Heart right ventricle (tissue), 16 donors: ENCODE measurements at regions not wholly inside any gene's neighbourhood (a gene's known extent, or its start where the extent isn't known, plus 50 kb on each side); places are given as distances from the start of the nearest gene placed in this dataset.

ENCODE experiments used
- ATAC-seq, 8 donors: fragments of 200-7000 bp; cut with Tn5 transposase; one replicate each; pipeline ENCODE4 v1.9.1; 2020; ENCODE audit warnings: mild to moderate bottlenecking in 8 of 8, moderate library complexity in 8 of 8, moderate number of reproducible peaks in 1 of 8
- DNase-seq, 2 donors: peaks; one replicate each; pipeline ENCODE4 v3.0.0-alpha.2; 2020
- H3K27ac ChIP-seq, 10 donors: fragments of 200-600 bp; sonication (generic) in 2 of 10; one replicate each; pipeline versions ENCODE4 v1.5.0 to v1.8.0; 2020 to 2022; ENCODE audit warnings: mild to moderate bottlenecking in 3 of 10
- H3K27me3 ChIP-seq, 7 donors: fragments of 200-600 bp; one replicate each; pipeline ENCODE4 v1.8.0; 2021 to 2022; ENCODE audit warnings: mild to moderate bottlenecking in 2 of 7
- H3K36me3 ChIP-seq, 9 donors: fragments of 200-600 bp; sonication (generic) in 1 of 9; one replicate each; pipeline versions ENCODE4 v1.5.0 to v1.8.0; 2020 to 2022; ENCODE audit warnings: mild to moderate bottlenecking in 2 of 9
- H3K4me1 ChIP-seq, 9 donors: fragments of 200-600 bp; sonication (generic) in 1 of 9; one replicate each; pipeline versions ENCODE4 v1.5.0 to v1.8.0; 2020 to 2022; ENCODE audit warnings: mild to moderate bottlenecking in 4 of 9
- H3K4me3 ChIP-seq, 10 donors: fragments of 200-600 bp; sonication (generic) in 2 of 10; one replicate each; pipeline versions ENCODE4 v1.5.0 to v1.8.0; 2020 to 2022; ENCODE audit warnings: mild to moderate bottlenecking in 7 of 10, moderate library complexity in 2 of 10
- H3K9me3 ChIP-seq, 11 donors: fragments of 200-600 bp in 10 of 11; sonication (generic) in 2 of 11; one replicate each; pipeline versions ENCODE4 v1.5.0 to v1.8.0; 2013 to 2022; ENCODE audit warnings: mild to moderate bottlenecking in 2 of 11, control low read depth in 1 of 11, moderate library complexity in 1 of 11
- CTCF ChIP-seq, 9 donors: fragments of 200-600 bp; sonication (generic) in 2 of 9; IDR thresholded peaks; one replicate each; pipeline versions ENCODE4 v1.5.0 to v1.8.0; 2021 to 2022; ENCODE audit warnings: antibody characterized with exemption in 9 of 9, mild to moderate bottlenecking in 5 of 9, moderate library complexity in 1 of 9
- WGBS, 2 donors: extraction: QIAGEN DNeasy Blood & Tissue Kit; methylation state at CpG; one replicate each; pipeline ENCODE4 v1.1.7; 2013; ENCODE audit warnings: inconsistent platforms in 1 of 2; 5-methylcytosine and 5-hydroxymethylcytosine counted together
- intact Hi-C, 10 donors: fragments of 100-400 bp; cut with DNase I; formaldehyde crosslinking; loops; one replicate each; pipeline versions ENCODE4 v1.11.1 to v1.14.2; 2022
- donor health status: Arrhythmogenic right ventricular cardiomyopathy.
- donor health status: ischemic (EF 13 %, LVEDD 7.1; RV severe dilation, severe dysfunction).
- donor health status: healthy with polysubstance abuse.
- donor health status: DM: no; HTN: yes; CAD: no.
- donor health status: DM: no; HTN: no; CAD: no.
- donor health status: ischemic (EF 25% LVEDD 6.9; RV normal size, moderate dysfunction).
- donor health status: ischemic (EF 25% LVEDD 5.7; RV mildly dilated, moderate dysfunction).
- donor health status: healthy.
- donor health status: DM: yes; HTN: yes; CAD: no.
- donor health status: Ischemic cardiomyopathy.
- donor health status: ischemic (EF 35%, LVEDD 5.7; RV mildly dilated, moderate dysfunction).
- donor health status: nonischemic (EF 11% LVEDD 7.7; RV severe dilation, severe dysfunction).
- donor health status: DM: yes; HTN: yes; CAD: no.
- donor health status: PGD.
- donor health status: ischemic (EF 29% LVEDD 5.4; RV normal size, mild dysfunction).
- donor health status: nonischemic (EF 23%, LVEDD 6.1; RV moderate dilation, normal function).

- H3K27ac ChIP-seq, result no peak overlapping the region
- H3K4me1 ChIP-seq, result peaks cover 0 to 25% (median 5%) of the 10 kb centered on the region in 9 donors
- no peaks in the 10 kb centered on the region for H3K27me3 ChIP-seq
- ATAC-seq (no peak), DNase-seq (no peak)
- 71 to 72% methylated on average over 5 of the region's 5 CpGs for WGBS, 2 donors
- no peak for TF ChIP-seq CTCF (IDR thresholded peaks at IDR 0.05)
- H3K36me3 ChIP-seq, result no peaks in the 10 kb centered on the region
- no peaks in the 10 kb centered on the region for H3K9me3 ChIP-seq
- intact Hi-C loops, result no loop called here
- no peak overlapping the region for H3K4me3 ChIP-seq
These were observed 600.7 kb upstream of the USP24 start for GRCh38 chr1:55815745-55816455.

DNA sequence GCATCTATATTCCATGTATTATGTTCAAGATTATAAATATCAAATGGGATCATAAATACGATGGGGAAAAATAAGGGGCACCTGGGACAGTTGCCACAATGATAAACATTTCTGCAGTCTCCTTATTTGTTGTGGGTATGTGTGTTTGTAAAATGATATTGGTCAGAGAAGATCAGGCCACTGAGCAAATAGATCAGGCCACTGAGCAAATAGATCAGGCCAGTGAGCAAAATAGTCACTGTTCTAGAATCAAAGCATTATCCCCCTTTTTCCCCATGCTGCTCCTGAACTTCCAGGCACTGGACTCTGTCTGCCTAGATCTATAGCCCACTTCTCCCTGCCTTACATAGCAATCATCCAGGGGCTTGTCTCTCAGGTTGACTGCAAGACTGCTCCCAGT is 599.8 kb upstream of the USP24 start:
- no peaks in the 10 kb centered on the region for H3K27me3 ChIP-seq
- 86 to 94% methylated on average over 1 of the region's 1 CpG for WGBS, 2 donors
- H3K4me3 ChIP-seq, result no peak overlapping the region
- no peaks in the 10 kb centered on the region for H3K9me3 ChIP-seq
- no peaks in the 10 kb centered on the region for H3K36me3 ChIP-seq
- no peak overlapping the region for H3K27ac ChIP-seq
- no peak for TF ChIP-seq CTCF (IDR thresholded peaks at IDR 0.05)
- intact Hi-C loops, result no loop called here
- H3K4me1 ChIP-seq, result peaks cover 0 to 25% (median 5%) of the 10 kb centered on the region in 9 donors
- DNase-seq (no peak), ATAC-seq (no peak)

GRCh38 chr1:55813618-55814017 is 598.5 kb upstream of the USP24 start:
- H3K27me3 ChIP-seq, result no peaks in the 10 kb centered on the region
- peak overlapping the region in 4 of 10 donors; percentile 8 to 42 (median 22) for H3K27ac ChIP-seq
- TF ChIP-seq CTCF (IDR thresholded peaks at IDR 0.05), result no peak
- intact Hi-C loops, result no loop called here
- no peak overlapping the region for H3K4me3 ChIP-seq
- 50 to 54% methylated on average over 3 of the region's 3 CpGs for WGBS, 2 donors
- H3K36me3 ChIP-seq, result no peaks in the 10 kb centered on the region
- DNase-seq (peak; percentile 27 to 59), ATAC-seq (peak in 7 of 8 donors; percentile 64 to 90 (median 79))
- H3K4me1 ChIP-seq, result peaks cover 0 to 25% (median 5%) of the 10 kb centered on the region in 9 donors
- peaks cover 0 to 10% (median 0%) of the 10 kb centered on the region in 11 donors for H3K9me3 ChIP-seq

- peaks cover 0 to 25% (median 5%) of the 10 kb centered on the region in 9 donors for H3K4me1 ChIP-seq
- no peak overlapping the region for H3K4me3 ChIP-seq
- no peaks in the 10 kb centered on the region for H3K27me3 ChIP-seq
- DNase-seq (no peak), ATAC-seq (peak in 1 of 8 donors; percentile 52)
- H3K9me3 ChIP-seq, result peaks cover 0 to 16% (median 0%) of the 10 kb centered on the region in 11 donors
- H3K27ac ChIP-seq, result peak overlapping the region in 1 of 10 donors; percentile 23
- no peaks in the 10 kb centered on the region for H3K36me3 ChIP-seq
- intact Hi-C loops, result no loop called here
- no peak for TF ChIP-seq CTCF (IDR thresholded peaks at IDR 0.05)
These were observed 597.1 kb upstream of the USP24 start for GRCh38 chr1:55812281-55812680.
